WTC11 (cell line): ENCODE measurements at regions not wholly inside any gene's neighbourhood (a gene's known extent, or its start where the extent isn't known, plus 50 kb on each side); places are given as distances from the start of the nearest gene placed in this dataset.

Experiments
- ATAC-seq: fragments of 200-7000 bp; cut with Tn5 transposase; 2 replicates; pipeline ENCODE4 v1.10.0; 2021; ENCODE audit warnings: mild to moderate bottlenecking, moderate library complexity
- CTCF ChIA-PET: fragments of 300-600 bp; sonication (Branson Sonifier 250); formaldehyde crosslinking; loops from one replicate; lab custom pipeline; 2021; ENCODE audit warnings: antibody characterized with exemption; lab: Charles Lee
- POLR2A ChIA-PET: fragments of 350-600 bp; sonication (Branson Sonifier 250); formaldehyde crosslinking; loops from one replicate; lab custom pipeline; 2021; ENCODE audit warnings: antibody characterized with exemption; lab: Charles Lee
- DNase-seq: peaks from one replicate; pipeline ENCODE4 v3.0.0; 2021; ENCODE audit warnings: low spot score
- H3K27ac Mint-ChIP-seq: 2 replicates; pipeline ENCODE4 v1.8.0; 2021; ENCODE audit warnings: mixed read lengths
- H3K27me3 Mint-ChIP-seq: 2 replicates; pipeline ENCODE4 v1.8.0; 2021; ENCODE audit warnings: low read depth, mild to moderate bottlenecking, moderate library complexity, mixed read lengths
- H3K36me3 Mint-ChIP-seq: 2 replicates; pipeline ENCODE4 v1.8.0; 2021; ENCODE audit warnings: mixed read lengths
- H3K4me1 Mint-ChIP-seq: 2 replicates; pipeline ENCODE4 v1.8.0; 2022; ENCODE audit warnings: mixed read lengths
- H3K4me3 Mint-ChIP-seq: 2 replicates; pipeline ENCODE4 v1.8.0; 2021; ENCODE audit warnings: mild to moderate bottlenecking, moderate library complexity, mixed read lengths
- H3K9me3 Mint-ChIP-seq: 2 replicates; pipeline ENCODE4 v1.8.0; 2021; ENCODE audit warnings: mixed read lengths
- ATF6 ChIP-seq: sonication (generic); formaldehyde crosslinking; IDR thresholded peaks from 2 replicates; pipeline ENCODE4 v1.8.1; 2023; ENCODE audit warnings: mild to moderate bottlenecking, missing genetic modification reagents
- CTCF ChIP-seq: fragments of 200-600 bp; IDR thresholded peaks from 2 replicates; pipeline ENCODE4 v1.8.0; 2022; ENCODE audit warnings: antibody characterized with exemption
- ELF4 ChIP-seq: sonication (generic); formaldehyde crosslinking; IDR thresholded peaks from 2 replicates; pipeline ENCODE4 v1.8.1; 2022; ENCODE audit warnings: low read depth, mild to moderate bottlenecking, moderate library complexity, missing genetic modification reagents
- EMX1 ChIP-seq: fragments of 250-450 bp; sonication (Bioruptor Pico); IDR thresholded peaks from 2 replicates; pipeline ENCODE4 v1.8.0; 2021; ENCODE audit warnings: mild to moderate bottlenecking
- IRF2 ChIP-seq: sonication (generic); formaldehyde crosslinking; IDR thresholded peaks from 2 replicates; pipeline ENCODE4 v1.8.0; 2022; ENCODE audit warnings: low read depth, missing genetic modification reagents, borderline replicate concordance
- JAZF1 ChIP-seq: fragments of 250-450 bp; sonication (Bioruptor Pico); IDR thresholded peaks from 2 replicates; pipeline ENCODE4 v1.9.0; 2021; ENCODE audit warnings: moderate library complexity, mild to moderate bottlenecking, inconsistent platforms
- MAX ChIP-seq: sonication (generic); formaldehyde crosslinking; IDR thresholded peaks from 2 replicates; pipeline ENCODE4 v1.8.0; 2022; ENCODE audit warnings: mild to moderate bottlenecking, missing genetic modification reagents
- MLX ChIP-seq: sonication (generic); formaldehyde crosslinking; IDR thresholded peaks from 2 replicates; pipeline ENCODE4 v1.8.1; 2023; ENCODE audit warnings: mild to moderate bottlenecking, missing genetic modification reagents, moderate library complexity
- MXD4 ChIP-seq: fragments of 250-450 bp; sonication (Bioruptor Pico); IDR thresholded peaks from 2 replicates; pipeline ENCODE4 v1.8.0; 2021; ENCODE audit warnings: mild to moderate bottlenecking, moderate library complexity, borderline replicate concordance
- NFE2L1 ChIP-seq: sonication (generic); formaldehyde crosslinking; IDR thresholded peaks from 2 replicates; pipeline ENCODE4 v1.8.1; 2023; ENCODE audit warnings: missing genetic modification reagents
- OVOL2 ChIP-seq: fragments of 250-450 bp; sonication (Bioruptor Pico); IDR thresholded peaks from 2 replicates; pipeline ENCODE4 v1.9.0; 2021; ENCODE audit warnings: mild to moderate bottlenecking, borderline replicate concordance
- RELA ChIP-seq: sonication (generic); formaldehyde crosslinking; IDR thresholded peaks from 2 replicates; pipeline ENCODE4 v1.8.1; 2022; ENCODE audit warnings: missing genetic modification reagents, mild to moderate bottlenecking, borderline replicate concordance
- STAT6 ChIP-seq: sonication (generic); formaldehyde crosslinking; conservative IDR thresholded peaks from 2 replicates; pipeline ENCODE4 v1.8.1; 2023; ENCODE audit warnings: mild to moderate bottlenecking, low read depth, missing genetic modification reagents, moderate library complexity
- TEAD4 ChIP-seq: sonication (generic); formaldehyde crosslinking; IDR thresholded peaks from 2 replicates; pipeline ENCODE4 v1.8.0; 2022; ENCODE audit warnings: mild to moderate bottlenecking, missing genetic modification reagents
- USF2 ChIP-seq: sonication (generic); formaldehyde crosslinking; IDR thresholded peaks from 2 replicates; pipeline ENCODE4 v1.8.1; 2023; ENCODE audit warnings: mild to moderate bottlenecking, missing genetic modification reagents, moderate library complexity
- ZBTB21 ChIP-seq: sonication (generic); formaldehyde crosslinking; IDR thresholded peaks from 2 replicates; pipeline ENCODE4 v1.8.1; 2023; ENCODE audit warnings: mild to moderate bottlenecking, missing genetic modification reagents, borderline replicate concordance
- ZNF423 ChIP-seq: fragments of 250-450 bp; sonication (Bioruptor Pico); IDR thresholded peaks from 2 replicates; pipeline ENCODE4 v2.1.2; 2022; ENCODE audit warnings: mild to moderate bottlenecking, moderate library complexity
- TF ChIP-seq, protein P1 (sequence below): sonication (generic); formaldehyde crosslinking; IDR thresholded peaks from 2 replicates; pipeline ENCODE4 v1.8.1; 2023; ENCODE audit warnings: mild to moderate bottlenecking, missing genetic modification reagents
- TF ChIP-seq, protein P2 (sequence below): sonication (generic); formaldehyde crosslinking; IDR thresholded peaks from 2 replicates; pipeline ENCODE4 v1.8.1; 2022; ENCODE audit warnings: low read depth, missing genetic modification reagents, borderline replicate concordance
- TF ChIP-seq, protein P3 (sequence below): sonication (generic); formaldehyde crosslinking; IDR thresholded peaks from 2 replicates; pipeline ENCODE4 v1.8.0; 2023; ENCODE audit warnings: missing genetic modification reagents
- TF ChIP-seq, protein P4 (sequence below): sonication (generic); formaldehyde crosslinking; IDR thresholded peaks from 2 replicates; pipeline ENCODE4 v1.8.1; 2022; ENCODE audit warnings: mild to moderate bottlenecking, missing genetic modification reagents, moderate library complexity, borderline replicate concordance

DNA sequence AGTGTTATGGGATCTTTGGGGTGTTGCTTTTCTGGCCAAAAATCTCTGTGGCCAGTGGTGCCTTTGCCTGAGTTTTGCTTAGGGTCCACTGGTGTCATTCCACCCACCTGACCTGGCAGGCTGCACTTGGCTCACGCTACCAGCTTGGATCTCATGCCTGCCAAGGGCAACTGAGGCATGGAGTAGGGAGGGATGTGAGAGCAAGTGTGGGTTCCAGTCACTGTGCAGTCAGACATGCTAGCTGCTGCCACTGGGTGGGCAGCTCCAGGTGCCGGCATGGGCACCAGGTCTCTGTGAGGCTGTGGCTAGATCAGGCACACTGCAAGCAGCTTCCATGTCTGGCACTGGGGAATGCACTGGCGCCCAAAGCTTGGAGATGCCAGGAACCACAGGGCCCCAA lies 424.1 kb downstream of the PRR32 start (continued):
- TF ChIP-seq ATF6 (CRISPR knock-in tag) = no peak
- no peak for TF ChIP-seq MAX (CRISPR knock-in tag)
- TF ChIP-seq ELF4 (CRISPR knock-in tag) = no peak
- no peak for TF ChIP-seq TEAD4
- no peak for TF ChIP-seq MLX (CRISPR knock-in tag)

- Mint-ChIP-seq H3K27me3 (no peaks in the 10 kb centered on the region), H3K36me3 (no peaks in the 10 kb centered on the region; the same call in 1 of the 2 replicates), H3K4me1 (0 out of 2 replicates have a peak, but pooled peaks cover 3% of the 10 kb centered on the region), H3K27ac (no peak overlapping the region), H3K9me3 (peaks cover 15% of the 10 kb centered on the region), H3K4me3 (no peak overlapping the region)
- ChIA-PET CTCF (no interaction called here), POLR2A (no interaction called here)
- DNase-seq (no peak), ATAC-seq (no peak)
- TF ChIP-seq USF2 (CRISPR knock-in tag) (no peak), STAT6 (no peak), MXD4 (CRISPR knock-in tag) (no peak), ZNF423 (CRISPR knock-in tag) (no peak), ZBTB21 (no peak), IRF2 (CRISPR knock-in tag) (no peak), CTCF (no peak), RELA (CRISPR knock-in tag) (no peak), OVOL2 (no peak), JAZF1 (CRISPR knock-in tag) (no peak), ATF6 (CRISPR knock-in tag) (no peak), EMX1 (CRISPR knock-in tag) (no peak), NFE2L1 (CRISPR knock-in tag) (no peak)
- TF ChIP-seq, protein P1, sequence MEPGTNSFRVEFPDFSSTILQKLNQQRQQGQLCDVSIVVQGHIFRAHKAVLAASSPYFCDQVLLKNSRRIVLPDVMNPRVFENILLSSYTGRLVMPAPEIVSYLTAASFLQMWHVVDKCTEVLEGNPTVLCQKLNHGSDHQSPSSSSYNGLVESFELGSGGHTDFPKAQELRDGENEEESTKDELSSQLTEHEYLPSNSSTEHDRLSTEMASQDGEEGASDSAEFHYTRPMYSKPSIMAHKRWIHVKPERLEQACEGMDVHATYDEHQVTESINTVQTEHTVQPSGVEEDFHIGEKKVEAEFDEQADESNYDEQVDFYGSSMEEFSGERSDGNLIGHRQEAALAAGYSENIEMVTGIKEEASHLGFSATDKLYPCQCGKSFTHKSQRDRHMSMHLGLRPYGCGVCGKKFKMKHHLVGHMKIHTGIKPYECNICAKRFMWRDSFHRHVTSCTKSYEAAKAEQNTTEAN (CRISPR knock-in tag) = no peak
- TF ChIP-seq, protein P2, sequence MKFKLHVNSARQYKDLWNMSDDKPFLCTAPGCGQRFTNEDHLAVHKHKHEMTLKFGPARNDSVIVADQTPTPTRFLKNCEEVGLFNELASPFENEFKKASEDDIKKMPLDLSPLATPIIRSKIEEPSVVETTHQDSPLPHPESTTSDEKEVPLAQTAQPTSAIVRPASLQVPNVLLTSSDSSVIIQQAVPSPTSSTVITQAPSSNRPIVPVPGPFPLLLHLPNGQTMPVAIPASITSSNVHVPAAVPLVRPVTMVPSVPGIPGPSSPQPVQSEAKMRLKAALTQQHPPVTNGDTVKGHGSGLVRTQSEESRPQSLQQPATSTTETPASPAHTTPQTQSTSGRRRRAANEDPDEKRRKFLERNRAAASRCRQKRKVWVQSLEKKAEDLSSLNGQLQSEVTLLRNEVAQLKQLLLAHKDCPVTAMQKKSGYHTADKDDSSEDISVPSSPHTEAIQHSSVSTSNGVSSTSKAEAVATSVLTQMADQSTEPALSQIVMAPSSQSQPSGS (CRISPR knock-in tag) = no peak
- TF ChIP-seq, protein P3, sequence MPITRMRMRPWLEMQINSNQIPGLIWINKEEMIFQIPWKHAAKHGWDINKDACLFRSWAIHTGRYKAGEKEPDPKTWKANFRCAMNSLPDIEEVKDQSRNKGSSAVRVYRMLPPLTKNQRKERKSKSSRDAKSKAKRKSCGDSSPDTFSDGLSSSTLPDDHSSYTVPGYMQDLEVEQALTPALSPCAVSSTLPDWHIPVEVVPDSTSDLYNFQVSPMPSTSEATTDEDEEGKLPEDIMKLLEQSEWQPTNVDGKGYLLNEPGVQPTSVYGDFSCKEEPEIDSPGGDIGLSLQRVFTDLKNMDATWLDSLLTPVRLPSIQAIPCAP (CRISPR knock-in tag) = no peak
- TF ChIP-seq, protein P4, sequence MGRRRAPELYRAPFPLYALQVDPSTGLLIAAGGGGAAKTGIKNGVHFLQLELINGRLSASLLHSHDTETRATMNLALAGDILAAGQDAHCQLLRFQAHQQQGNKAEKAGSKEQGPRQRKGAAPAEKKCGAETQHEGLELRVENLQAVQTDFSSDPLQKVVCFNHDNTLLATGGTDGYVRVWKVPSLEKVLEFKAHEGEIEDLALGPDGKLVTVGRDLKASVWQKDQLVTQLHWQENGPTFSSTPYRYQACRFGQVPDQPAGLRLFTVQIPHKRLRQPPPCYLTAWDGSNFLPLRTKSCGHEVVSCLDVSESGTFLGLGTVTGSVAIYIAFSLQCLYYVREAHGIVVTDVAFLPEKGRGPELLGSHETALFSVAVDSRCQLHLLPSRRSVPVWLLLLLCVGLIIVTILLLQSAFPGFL (CRISPR knock-in tag) = no peak
Measured at GRCh38 chrX:127259742-127260141, 440.2 kb downstream of the PRR32 start.
